KMS-11 (cell line): ENCODE measurements at regions not wholly inside any gene's neighbourhood (a gene's known extent, or its start where the extent isn't known, plus 50 kb on each side); places are given as distances from the start of the nearest gene placed in this dataset.
"Not testable (repeated sequence)": the region's sequence is repeated elsewhere in the genome, so short reads cannot be mapped to it uniquely, and the experiment has no call there.

Experiments
- H2AFZ ChIP-seq: fragments of 200-600 bp; sonication (generic); 2 replicates; pipeline ENCODE4 v1.6.1; 2016; ENCODE audit warnings: antibody characterized with exemption, mixed run types, low read depth
- H3K27ac ChIP-seq: fragments of 200-600 bp; sonication (generic); 2 replicates; pipeline ENCODE4 v1.6.1; 2016; ENCODE audit warnings: mild to moderate bottlenecking, mixed run types
- H3K27me3 ChIP-seq: fragments of 200-600 bp; sonication (generic); 2 replicates; pipeline ENCODE4 v1.6.1; 2017; ENCODE audit warnings: mild to moderate bottlenecking, low read depth, mixed run types, moderate library complexity; ENCODE audit not compliant: insufficient read depth
- H3K36me3 ChIP-seq: fragments of 200-600 bp; sonication (generic); 2 replicates; pipeline ENCODE4 v1.6.1; 2017; ENCODE audit warnings: mild to moderate bottlenecking, mixed run types; ENCODE audit not compliant: insufficient read depth
- H3K4me1 ChIP-seq: fragments of 200-600 bp; sonication (generic); 2 replicates; pipeline ENCODE4 v1.6.1; 2016; ENCODE audit warnings: mild to moderate bottlenecking, low read depth, mixed run types; ENCODE audit not compliant: poor library complexity, severe bottlenecking
- H3K4me2 ChIP-seq: fragments of 200-600 bp; sonication (generic); 2 replicates; pipeline ENCODE4 v1.7.0; 2016; ENCODE audit warnings: mild to moderate bottlenecking, mixed run types
- H3K4me3 ChIP-seq: fragments of 200-600 bp; sonication (generic); IDR thresholded peaks from 2 replicates; pipeline ENCODE4 v1.6.1; 2017; ENCODE audit warnings: low read depth, low read length, mixed read lengths; ENCODE audit not compliant: insufficient read depth
- H3K79me2 ChIP-seq: fragments of 200-600 bp; sonication (generic); 2 replicates; pipeline ENCODE4 v1.6.1; 2016; ENCODE audit warnings: low read depth, mixed run types; ENCODE audit not compliant: insufficient read depth
- H3K9ac ChIP-seq: fragments of 200-600 bp; sonication (generic); 2 replicates; pipeline ENCODE4 v1.6.1; 2016; ENCODE audit warnings: mild to moderate bottlenecking, mixed run types
- H4K20me1 ChIP-seq: fragments of 200-600 bp; sonication (generic); 2 replicates; pipeline ENCODE4 v1.6.1; 2016; ENCODE audit warnings: mild to moderate bottlenecking, mixed run types; ENCODE audit not compliant: insufficient read depth
- TF ChIP-seq, protein P1 (sequence below): fragments of 200-600 bp; sonication (generic); conservative IDR thresholded peaks from 2 replicates; pipeline ENCODE4 v1.6.1; 2017; ENCODE audit warnings: low read depth, mild to moderate bottlenecking, antibody characterized with exemption, low read length, moderate library complexity, mixed read lengths

DNA sequence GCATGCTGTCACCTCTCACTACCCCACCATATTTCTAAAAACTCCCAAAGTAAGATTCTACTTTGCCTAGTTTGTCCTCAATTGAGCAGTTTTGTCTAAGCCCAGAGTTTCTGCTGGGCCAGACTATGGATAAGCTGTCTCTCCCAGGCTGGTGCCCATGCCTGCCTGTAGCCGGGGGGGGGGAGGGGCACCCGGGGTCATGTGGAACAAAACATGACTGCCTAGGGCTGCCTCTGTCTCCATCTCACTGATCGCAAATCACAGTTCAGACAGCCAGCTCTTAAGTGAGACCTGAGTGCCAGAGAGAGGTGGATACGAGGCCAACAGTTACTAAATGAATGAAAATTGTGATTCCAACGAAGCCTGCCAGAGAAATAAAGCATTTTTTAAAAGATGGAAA is 78.8 kb upstream of the RPRML start:
- H2AFZ ChIP-seq, result no peak overlapping the region
- no peak overlapping the region for H3K9ac ChIP-seq
- H3K79me2 ChIP-seq, result no peaks in the 10 kb centered on the region
- H4K20me1 ChIP-seq, result no peaks in the 10 kb centered on the region
- TF ChIP-seq, protein P1, sequence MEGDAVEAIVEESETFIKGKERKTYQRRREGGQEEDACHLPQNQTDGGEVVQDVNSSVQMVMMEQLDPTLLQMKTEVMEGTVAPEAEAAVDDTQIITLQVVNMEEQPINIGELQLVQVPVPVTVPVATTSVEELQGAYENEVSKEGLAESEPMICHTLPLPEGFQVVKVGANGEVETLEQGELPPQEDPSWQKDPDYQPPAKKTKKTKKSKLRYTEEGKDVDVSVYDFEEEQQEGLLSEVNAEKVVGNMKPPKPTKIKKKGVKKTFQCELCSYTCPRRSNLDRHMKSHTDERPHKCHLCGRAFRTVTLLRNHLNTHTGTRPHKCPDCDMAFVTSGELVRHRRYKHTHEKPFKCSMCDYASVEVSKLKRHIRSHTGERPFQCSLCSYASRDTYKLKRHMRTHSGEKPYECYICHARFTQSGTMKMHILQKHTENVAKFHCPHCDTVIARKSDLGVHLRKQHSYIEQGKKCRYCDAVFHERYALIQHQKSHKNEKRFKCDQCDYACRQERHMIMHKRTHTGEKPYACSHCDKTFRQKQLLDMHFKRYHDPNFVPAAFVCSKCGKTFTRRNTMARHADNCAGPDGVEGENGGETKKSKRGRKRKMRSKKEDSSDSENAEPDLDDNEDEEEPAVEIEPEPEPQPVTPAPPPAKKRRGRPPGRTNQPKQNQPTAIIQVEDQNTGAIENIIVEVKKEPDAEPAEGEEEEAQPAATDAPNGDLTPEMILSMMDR, result no peak
- H3K27me3 ChIP-seq, result no peaks in the 10 kb centered on the region
- H3K27ac ChIP-seq, result no peak overlapping the region
- H3K36me3 ChIP-seq, result no peaks in the 10 kb centered on the region
- no peak overlapping the region for H3K4me2 ChIP-seq
- H3K4me1 ChIP-seq, result no peaks in the 10 kb centered on the region
- no peak overlapping the region for H3K4me3 ChIP-seq

DNA sequence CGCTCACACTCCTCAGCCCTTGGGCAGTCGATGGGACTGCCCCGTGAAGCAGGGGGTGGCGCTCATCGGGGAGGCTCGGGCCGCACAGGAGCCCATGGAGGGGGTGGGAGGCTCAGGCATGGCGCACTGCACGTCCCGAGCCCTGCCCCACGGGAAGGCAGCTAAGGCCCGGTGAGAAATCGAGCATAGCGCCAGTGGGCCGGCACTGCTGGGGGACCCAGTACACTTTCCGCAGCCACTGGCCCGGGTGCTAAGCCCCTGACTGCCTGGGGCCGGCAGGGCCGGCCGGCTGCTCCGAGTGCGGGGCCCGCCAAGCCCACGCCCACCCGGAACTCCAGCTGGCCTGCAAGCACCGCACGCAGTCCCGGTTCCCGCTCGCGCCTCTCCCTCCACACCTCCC is 78.2 kb upstream of the RPRML start:
- not testable (repeated sequence) for H3K9ac ChIP-seq, H3K79me2 ChIP-seq, H3K27ac ChIP-seq, H3K4me1 ChIP-seq, H3K4me3 ChIP-seq, H3K27me3 ChIP-seq, H3K4me2 ChIP-seq, H2AFZ ChIP-seq, H3K36me3 ChIP-seq, H4K20me1 ChIP-seq

DNA sequence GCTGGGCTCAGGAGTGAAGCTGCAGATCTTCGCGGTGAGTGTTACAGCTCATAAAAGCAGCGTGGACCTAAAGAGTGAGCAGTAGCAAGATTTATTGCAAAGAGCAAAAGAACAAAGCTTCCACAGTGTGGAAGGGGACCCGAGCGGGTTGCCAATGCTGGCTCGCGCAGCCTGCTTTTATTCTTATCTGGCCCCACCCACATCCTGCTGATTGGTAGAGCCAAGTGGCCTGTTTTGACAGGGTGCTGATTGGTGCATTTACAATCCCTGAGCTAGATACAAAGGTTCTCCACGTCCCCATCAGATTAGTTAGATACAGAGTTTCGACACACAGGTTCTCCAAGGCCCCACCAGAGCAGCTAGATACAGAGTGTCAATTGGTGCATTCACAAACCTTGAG is 77.6 kb upstream of the RPRML start:
- not testable (repeated sequence) for H3K4me1 ChIP-seq, H3K4me3 ChIP-seq, H2AFZ ChIP-seq, H3K27ac ChIP-seq, H3K79me2 ChIP-seq, H3K9ac ChIP-seq, H3K4me2 ChIP-seq, H4K20me1 ChIP-seq, H3K36me3 ChIP-seq, H3K27me3 ChIP-seq
